ENCODE measurements at regions not wholly inside any gene's neighbourhood (a gene's known extent, or its start where the extent isn't known, plus 50 kb on each side); places are given as distances from the start of the nearest gene placed in this dataset.
A peak's percentile ranks its signal among the peaks of the same experiment; 100 is the strongest.

GRCh38 chr9:88889386-88889785 is 101.9 kb upstream of the S1PR3 start:
- Histone ChIP-seq H3K4me3 (no peak overlapping the region), H3K4me2 (no peak overlapping the region), H3K27ac (no peak overlapping the region), H3K9me3 (peaks cover 7% of the 10 kb centered on the region; the same call in 1 of the 3 replicates), H3K4me1 (0 out of 3 replicates have a peak, but pooled peaks cover 2% of the 10 kb centered on the region)
- no peak for ATAC-seq
- TF ChIP-seq CHD2 (IDR thresholded peaks at IDR 0.05; ENCODE audit: low read length, partially characterized antibody) (no peak), HDAC2 (IDR thresholded peaks at IDR 0.05) (no peak), MYC (IDR thresholded peaks at IDR 0.05; ENCODE audit: borderline replicate concordance, low read length) (no peak), FOSL2 (IDR thresholded peaks at IDR 0.05) (no peak), FOSL2 (CRISPR knock-in tag; IDR thresholded peaks at IDR 0.05) (no peak), REST (IDR thresholded peaks at IDR 0.05) (no peak), POLR2AphosphoS2 (conservative IDR thresholded peaks at IDR 0.05; ENCODE audit: low read length) (no peak), CBX2 (IDR thresholded peaks at IDR 0.05; ENCODE audit: borderline replicate concordance, low read depth) (no peak), USF2 (IDR thresholded peaks at IDR 0.05) (no peak), EHMT2 (IDR thresholded peaks at IDR 0.05; ENCODE audit: low read depth) (no peak), ZC3H11A (IDR thresholded peaks at IDR 0.05) (no peak), JUNB (IDR thresholded peaks at IDR 0.05) (no peak), E2F6 (IDR thresholded peaks at IDR 0.05; ENCODE audit: borderline replicate concordance, low read depth) (no peak), HEYL (CRISPR knock-in tag; IDR thresholded peaks at IDR 0.05) (no peak), TFCP2L1 (CRISPR knock-in tag; IDR thresholded peaks at IDR 0.05) (no peak), GATA3 (IDR thresholded peaks at IDR 0.05; ENCODE audit: borderline replicate concordance) (no peak), SMC3 (IDR thresholded peaks at IDR 0.05) (no peak), ESRRA (IDR thresholded peaks at IDR 0.05; ENCODE audit: borderline replicate concordance, low read length) (no peak)
- DNase-seq (ENCODE audit: low read depth in 1 of 2, low spot score in 1 of 2) = no peak
- ChIA-PET POLR2A (no interaction called here), CTCF (interaction anchor here (0.9 kb wide), 1 partner anchor 35 kb away, joined by 3 read pairs; no protein-coding TSS in a partner anchor)
- WGBS (ENCODE audit: missing lambda C conversion rate) = 88% methylated on average over 4 of the region's 4 CpGs
- no peak for FAIRE-seq

GRCh38 chr9:88890546-88890945 is 100.7 kb upstream of the S1PR3 start:
- Histone ChIP-seq H3K4me2 (no peak overlapping the region), H3K4me3 (no peak overlapping the region), H3K4me1 (0 out of 3 replicates have a peak, but pooled peaks cover 2% of the 10 kb centered on the region), H3K9me3 (peaks cover 7% of the 10 kb centered on the region; the same call in 1 of the 3 replicates), H3K27ac (peak overlapping the region in 1 of 2 experiments; percentile 43; a peak in 2 of 6 replicates)
- CTCF ChIA-PET = no interaction called here
- POLR2A ChIA-PET = no interaction called here
- DNase-seq (ENCODE audit: low read depth in 1 of 2, low spot score in 1 of 2) (no peak), ATAC-seq (no peak), FAIRE-seq (no peak)
- TF ChIP-seq MAFK (IDR thresholded peaks at IDR 0.05; ENCODE audit: partially characterized antibody) = peak; percentile 77
- TF ChIP-seq FOSL2 (IDR thresholded peaks at IDR 0.05) = no peak
- TF ChIP-seq FOSL2 (CRISPR knock-in tag; IDR thresholded peaks at IDR 0.05) = peak; percentile 17; the same call in 1 of the 2 replicates
- no peak for TF ChIP-seq HES2 (IDR thresholded peaks at IDR 0.05)
- peak; percentile 74 for TF ChIP-seq NFE2L2 (conservative IDR thresholded peaks at IDR 0.05; ENCODE audit: low read length)
- 88% methylated on average over 4 of the region's 4 CpGs for WGBS (ENCODE audit: missing lambda C conversion rate)
